ENCODE measurements at regions not wholly inside any gene's neighbourhood (a gene's known extent, or its start where the extent isn't known, plus 50 kb on each side); places are given as distances from the start of the nearest gene placed in this dataset.

- Histone ChIP-seq H3K79me2 (ENCODE audit: insufficient read depth, low read length) (no peaks in the 10 kb centered on the region), H3K27ac (ENCODE audit: low read length) (no peak overlapping the region), H3K4me1 (ENCODE audit: insufficient read depth, low read length) (no peaks in the 10 kb centered on the region), H3K4me3 (ENCODE audit: low read depth in 1 of 2, low read length in 2 of 2) (no peak overlapping the region), H3K4me2 (ENCODE audit: insufficient read depth, low read length) (no peak overlapping the region), H3K9ac (ENCODE audit: low read depth, low read length) (no peak overlapping the region), H3K36me3 (ENCODE audit: insufficient read depth, low read length) (no peaks in the 10 kb centered on the region), H3K9me3 (ENCODE audit: insufficient read depth, low read length, severe bottlenecking) (no peaks in the 10 kb centered on the region), H4K20me1 (ENCODE audit: insufficient read depth, low read length) (no peaks in the 10 kb centered on the region), H2AFZ (ENCODE audit: low read depth, low read length) (no peak overlapping the region), H3K27me3 (ENCODE audit: insufficient read depth, low read length, poor library complexity) (peaks cover 20% of the 10 kb centered on the region)
- DNase-seq (no peak), ATAC-seq (ENCODE audit: insufficient read depth, low read depth) (no peak)
- no peak for TF ChIP-seq EZH2 (IDR thresholded peaks at IDR 0.05; ENCODE audit: borderline replicate concordance, low read depth, low read length, severe bottlenecking)
- no peak for TF ChIP-seq CTCF (IDR thresholded peaks at IDR 0.05; ENCODE audit: borderline replicate concordance, extremely low read depth, low read length, poor library complexity, severe bottlenecking)
These were observed 92.0 kb downstream of the FAM43A start for GRCh38 chr3:194777729-194778128.

- DNase-seq, result no peak
- Histone ChIP-seq H3K4me2 (ENCODE audit: insufficient read depth, low read length) (no peak overlapping the region), H3K27ac (ENCODE audit: low read length) (no peak overlapping the region), H3K4me3 (ENCODE audit: low read depth in 1 of 2, low read length in 2 of 2) (no peak overlapping the region), H3K79me2 (ENCODE audit: insufficient read depth, low read length) (no peaks in the 10 kb centered on the region), H4K20me1 (ENCODE audit: insufficient read depth, low read length) (no peaks in the 10 kb centered on the region), H3K4me1 (ENCODE audit: insufficient read depth, low read length) (no peaks in the 10 kb centered on the region), H3K36me3 (ENCODE audit: insufficient read depth, low read length) (no peaks in the 10 kb centered on the region), H2AFZ (ENCODE audit: low read depth, low read length) (no peak overlapping the region), H3K9ac (ENCODE audit: low read depth, low read length) (no peak overlapping the region), H3K9me3 (ENCODE audit: insufficient read depth, low read length, severe bottlenecking) (no peaks in the 10 kb centered on the region), H3K27me3 (ENCODE audit: insufficient read depth, low read length, poor library complexity) (peaks cover 20% of the 10 kb centered on the region)
- no peak for ATAC-seq (ENCODE audit: insufficient read depth, low read depth)
- TF ChIP-seq CTCF (IDR thresholded peaks at IDR 0.05; ENCODE audit: borderline replicate concordance, extremely low read depth, low read length, poor library complexity, severe bottlenecking) (no peak), EZH2 (IDR thresholded peaks at IDR 0.05; ENCODE audit: borderline replicate concordance, low read depth, low read length, severe bottlenecking) (no peak)
These were observed 94.1 kb downstream of the FAM43A start for GRCh38 chr3:194779729-194780224.

GRCh38 chr3:194780706-194781105 lies 95.0 kb downstream of the FAM43A start:
- Histone ChIP-seq H3K4me2 (ENCODE audit: insufficient read depth, low read length) (no peak overlapping the region), H3K27me3 (ENCODE audit: insufficient read depth, low read length, poor library complexity) (peaks cover 20% of the 10 kb centered on the region), H4K20me1 (ENCODE audit: insufficient read depth, low read length) (no peaks in the 10 kb centered on the region), H3K4me3 (ENCODE audit: low read depth in 1 of 2, low read length in 2 of 2) (no peak overlapping the region), H3K27ac (ENCODE audit: low read length) (no peak overlapping the region), H3K36me3 (ENCODE audit: insufficient read depth, low read length) (no peaks in the 10 kb centered on the region), H3K9ac (ENCODE audit: low read depth, low read length) (no peak overlapping the region), H3K79me2 (ENCODE audit: insufficient read depth, low read length) (no peaks in the 10 kb centered on the region), H3K9me3 (ENCODE audit: insufficient read depth, low read length, severe bottlenecking) (no peaks in the 10 kb centered on the region), H2AFZ (ENCODE audit: low read depth, low read length) (no peak overlapping the region), H3K4me1 (ENCODE audit: insufficient read depth, low read length) (no peaks in the 10 kb centered on the region)
- DNase-seq, result no peak
- ATAC-seq (ENCODE audit: insufficient read depth, low read depth), result no peak
- no peak for TF ChIP-seq EZH2 (IDR thresholded peaks at IDR 0.05; ENCODE audit: borderline replicate concordance, low read depth, low read length, severe bottlenecking)
- no peak for TF ChIP-seq CTCF (IDR thresholded peaks at IDR 0.05; ENCODE audit: borderline replicate concordance, extremely low read depth, low read length, poor library complexity, severe bottlenecking)

GRCh38 chr3:194781617-194782016 lies 95.9 kb downstream of the FAM43A start:
- Histone ChIP-seq H3K4me1 (ENCODE audit: insufficient read depth, low read length) (no peaks in the 10 kb centered on the region), H3K9ac (ENCODE audit: low read depth, low read length) (no peak overlapping the region), H3K79me2 (ENCODE audit: insufficient read depth, low read length) (no peaks in the 10 kb centered on the region), H3K4me3 (ENCODE audit: low read depth in 1 of 2, low read length in 2 of 2) (no peak overlapping the region), H3K4me2 (ENCODE audit: insufficient read depth, low read length) (no peak overlapping the region), H3K9me3 (ENCODE audit: insufficient read depth, low read length, severe bottlenecking) (no peaks in the 10 kb centered on the region), H2AFZ (ENCODE audit: low read depth, low read length) (no peak overlapping the region), H3K27me3 (ENCODE audit: insufficient read depth, low read length, poor library complexity) (peaks cover 18% of the 10 kb centered on the region), H3K36me3 (ENCODE audit: insufficient read depth, low read length) (no peaks in the 10 kb centered on the region), H3K27ac (ENCODE audit: low read length) (no peak overlapping the region), H4K20me1 (ENCODE audit: insufficient read depth, low read length) (no peaks in the 10 kb centered on the region)
- no peak for TF ChIP-seq CTCF (IDR thresholded peaks at IDR 0.05; ENCODE audit: borderline replicate concordance, extremely low read depth, low read length, poor library complexity, severe bottlenecking)
- no peak for TF ChIP-seq EZH2 (IDR thresholded peaks at IDR 0.05; ENCODE audit: borderline replicate concordance, low read depth, low read length, severe bottlenecking)
- ATAC-seq (ENCODE audit: insufficient read depth, low read depth), result no peak
- DNase-seq, result no peak
